HepG2 (cell line): ENCODE measurements at regions not wholly inside any gene's neighbourhood (a gene's known extent, or its start where the extent isn't known, plus 50 kb on each side); places are given as distances from the start of the nearest gene placed in this dataset.

ENCODE experiments used
- AKAP8 ChIP-seq: sonication (generic); formaldehyde crosslinking; IDR thresholded peaks from 2 replicates; pipeline ENCODE4 v1.5.1; 2020; ENCODE audit warnings: mild to moderate bottlenecking, missing genetic modification reagents
- EEA1 ChIP-seq: sonication (generic); formaldehyde crosslinking; IDR thresholded peaks from 2 replicates; pipeline ENCODE4 v1.5.1; 2020; ENCODE audit warnings: mild to moderate bottlenecking, missing genetic modification reagents, borderline replicate concordance
- FUBP1 ChIP-seq: sonication (generic); formaldehyde crosslinking; IDR thresholded peaks from 2 replicates; pipeline ENCODE4 v1.5.1; 2020; ENCODE audit warnings: missing genetic modification reagents, mild to moderate bottlenecking, borderline replicate concordance
- HMG20B ChIP-seq: conservative IDR thresholded peaks from 2 replicates; pipeline ENCODE4 v1.6.1; 2016; ENCODE audit warnings: missing genetic modification reagents, missing compliant biosample characterization
- HOXD1 ChIP-seq: sonication (generic); formaldehyde crosslinking; IDR thresholded peaks from 2 replicates; pipeline ENCODE4 v1.5.0; 2020; ENCODE audit warnings: missing genetic modification reagents
- JUNB ChIP-seq: sonication (generic); formaldehyde crosslinking; IDR thresholded peaks from 2 replicates; pipeline ENCODE4 v1.8.0; 2022; ENCODE audit warnings: missing genetic modification reagents, mild to moderate bottlenecking, borderline replicate concordance
- KLF6 ChIP-seq: IDR thresholded peaks from 2 replicates; pipeline ENCODE4 v1.8.0; 2016; ENCODE audit warnings: missing biosample characterization, missing genetic modification reagents
- PLRG1 ChIP-seq: fragments of 450-650 bp; conservative IDR thresholded peaks from 2 replicates; pipeline ENCODE4 v1.6.1; 2016
- RBFOX2 ChIP-seq: fragments of 200-400 bp; formaldehyde crosslinking; IDR thresholded peaks from 2 replicates; pipeline ENCODE4 v1.6.1; 2017; ENCODE audit warnings: low read depth, mild to moderate bottlenecking, low read length
- SALL1 ChIP-seq: sonication (generic); formaldehyde crosslinking; IDR thresholded peaks from 2 replicates; pipeline ENCODE4 v1.8.0; 2022; ENCODE audit warnings: mild to moderate bottlenecking, missing genetic modification reagents
- SMAD1 ChIP-seq: sonication (generic); formaldehyde crosslinking; IDR thresholded peaks from 2 replicates; pipeline ENCODE4 v1.4.0; 2020; ENCODE audit warnings: missing genetic modification reagents, low read depth, mild to moderate bottlenecking, borderline replicate concordance
- ZKSCAN8 ChIP-seq: IDR thresholded peaks from 2 replicates; pipeline ENCODE4 v1.6.1; 2016; ENCODE audit warnings: borderline replicate concordance, missing genetic modification reagents, missing compliant biosample characterization
- ZNF276 ChIP-seq: sonication (generic); formaldehyde crosslinking; IDR thresholded peaks from 2 replicates; pipeline ENCODE4 v1.4.0; 2020; ENCODE audit warnings: mild to moderate bottlenecking, low read depth, missing genetic modification reagents
- ZNF34 ChIP-seq: sonication (generic); formaldehyde crosslinking; IDR thresholded peaks from 2 replicates; pipeline ENCODE4 v1.4.0; 2020; ENCODE audit warnings: mild to moderate bottlenecking, missing genetic modification reagents, borderline replicate concordance
- ZNF569 ChIP-seq: sonication (generic); formaldehyde crosslinking; IDR thresholded peaks from 2 replicates; pipeline ENCODE4 v1.5.0; 2020; ENCODE audit warnings: mild to moderate bottlenecking, missing genetic modification reagents, moderate library complexity, borderline replicate concordance
- ZNF598 ChIP-seq: sonication (generic); formaldehyde crosslinking; IDR thresholded peaks from 2 replicates; pipeline ENCODE4 v1.5.1; 2020; ENCODE audit warnings: mild to moderate bottlenecking, missing genetic modification reagents, borderline replicate concordance
- TF ChIP-seq, protein P1 (sequence below): sonication (generic); formaldehyde crosslinking; IDR thresholded peaks from 2 replicates; pipeline ENCODE4 v1.4.0; 2020; ENCODE audit warnings: missing genetic modification reagents
- TF ChIP-seq, protein P2 (sequence below): sonication (generic); formaldehyde crosslinking; IDR thresholded peaks from 2 replicates; pipeline ENCODE4 v1.4.0; 2020; ENCODE audit warnings: mild to moderate bottlenecking, missing genetic modification reagents

- no peak for TF ChIP-seq ZNF598 (CRISPR knock-in tag)
- peak; percentile 35; the same call in 1 of the 2 replicates for TF ChIP-seq ZKSCAN8
- TF ChIP-seq HMG20B (CRISPR knock-in tag), result peak; percentile 75; the same call in 1 of the 2 replicates
- no peak for TF ChIP-seq JUNB
- no peak for TF ChIP-seq RBFOX2
- TF ChIP-seq ZNF276 (CRISPR knock-in tag), result no peak
- TF ChIP-seq ZNF34 (CRISPR knock-in tag), result no peak
- no peak for TF ChIP-seq ZNF569 (CRISPR knock-in tag)
- peak; percentile 94 for TF ChIP-seq SALL1 (CRISPR knock-in tag)
- TF ChIP-seq HOXD1 (CRISPR knock-in tag), result no peak
- TF ChIP-seq SMAD1, result no peak
- TF ChIP-seq, protein P1, sequence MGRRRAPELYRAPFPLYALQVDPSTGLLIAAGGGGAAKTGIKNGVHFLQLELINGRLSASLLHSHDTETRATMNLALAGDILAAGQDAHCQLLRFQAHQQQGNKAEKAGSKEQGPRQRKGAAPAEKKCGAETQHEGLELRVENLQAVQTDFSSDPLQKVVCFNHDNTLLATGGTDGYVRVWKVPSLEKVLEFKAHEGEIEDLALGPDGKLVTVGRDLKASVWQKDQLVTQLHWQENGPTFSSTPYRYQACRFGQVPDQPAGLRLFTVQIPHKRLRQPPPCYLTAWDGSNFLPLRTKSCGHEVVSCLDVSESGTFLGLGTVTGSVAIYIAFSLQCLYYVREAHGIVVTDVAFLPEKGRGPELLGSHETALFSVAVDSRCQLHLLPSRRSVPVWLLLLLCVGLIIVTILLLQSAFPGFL (CRISPR knock-in tag), result no peak
- TF ChIP-seq, protein P2, sequence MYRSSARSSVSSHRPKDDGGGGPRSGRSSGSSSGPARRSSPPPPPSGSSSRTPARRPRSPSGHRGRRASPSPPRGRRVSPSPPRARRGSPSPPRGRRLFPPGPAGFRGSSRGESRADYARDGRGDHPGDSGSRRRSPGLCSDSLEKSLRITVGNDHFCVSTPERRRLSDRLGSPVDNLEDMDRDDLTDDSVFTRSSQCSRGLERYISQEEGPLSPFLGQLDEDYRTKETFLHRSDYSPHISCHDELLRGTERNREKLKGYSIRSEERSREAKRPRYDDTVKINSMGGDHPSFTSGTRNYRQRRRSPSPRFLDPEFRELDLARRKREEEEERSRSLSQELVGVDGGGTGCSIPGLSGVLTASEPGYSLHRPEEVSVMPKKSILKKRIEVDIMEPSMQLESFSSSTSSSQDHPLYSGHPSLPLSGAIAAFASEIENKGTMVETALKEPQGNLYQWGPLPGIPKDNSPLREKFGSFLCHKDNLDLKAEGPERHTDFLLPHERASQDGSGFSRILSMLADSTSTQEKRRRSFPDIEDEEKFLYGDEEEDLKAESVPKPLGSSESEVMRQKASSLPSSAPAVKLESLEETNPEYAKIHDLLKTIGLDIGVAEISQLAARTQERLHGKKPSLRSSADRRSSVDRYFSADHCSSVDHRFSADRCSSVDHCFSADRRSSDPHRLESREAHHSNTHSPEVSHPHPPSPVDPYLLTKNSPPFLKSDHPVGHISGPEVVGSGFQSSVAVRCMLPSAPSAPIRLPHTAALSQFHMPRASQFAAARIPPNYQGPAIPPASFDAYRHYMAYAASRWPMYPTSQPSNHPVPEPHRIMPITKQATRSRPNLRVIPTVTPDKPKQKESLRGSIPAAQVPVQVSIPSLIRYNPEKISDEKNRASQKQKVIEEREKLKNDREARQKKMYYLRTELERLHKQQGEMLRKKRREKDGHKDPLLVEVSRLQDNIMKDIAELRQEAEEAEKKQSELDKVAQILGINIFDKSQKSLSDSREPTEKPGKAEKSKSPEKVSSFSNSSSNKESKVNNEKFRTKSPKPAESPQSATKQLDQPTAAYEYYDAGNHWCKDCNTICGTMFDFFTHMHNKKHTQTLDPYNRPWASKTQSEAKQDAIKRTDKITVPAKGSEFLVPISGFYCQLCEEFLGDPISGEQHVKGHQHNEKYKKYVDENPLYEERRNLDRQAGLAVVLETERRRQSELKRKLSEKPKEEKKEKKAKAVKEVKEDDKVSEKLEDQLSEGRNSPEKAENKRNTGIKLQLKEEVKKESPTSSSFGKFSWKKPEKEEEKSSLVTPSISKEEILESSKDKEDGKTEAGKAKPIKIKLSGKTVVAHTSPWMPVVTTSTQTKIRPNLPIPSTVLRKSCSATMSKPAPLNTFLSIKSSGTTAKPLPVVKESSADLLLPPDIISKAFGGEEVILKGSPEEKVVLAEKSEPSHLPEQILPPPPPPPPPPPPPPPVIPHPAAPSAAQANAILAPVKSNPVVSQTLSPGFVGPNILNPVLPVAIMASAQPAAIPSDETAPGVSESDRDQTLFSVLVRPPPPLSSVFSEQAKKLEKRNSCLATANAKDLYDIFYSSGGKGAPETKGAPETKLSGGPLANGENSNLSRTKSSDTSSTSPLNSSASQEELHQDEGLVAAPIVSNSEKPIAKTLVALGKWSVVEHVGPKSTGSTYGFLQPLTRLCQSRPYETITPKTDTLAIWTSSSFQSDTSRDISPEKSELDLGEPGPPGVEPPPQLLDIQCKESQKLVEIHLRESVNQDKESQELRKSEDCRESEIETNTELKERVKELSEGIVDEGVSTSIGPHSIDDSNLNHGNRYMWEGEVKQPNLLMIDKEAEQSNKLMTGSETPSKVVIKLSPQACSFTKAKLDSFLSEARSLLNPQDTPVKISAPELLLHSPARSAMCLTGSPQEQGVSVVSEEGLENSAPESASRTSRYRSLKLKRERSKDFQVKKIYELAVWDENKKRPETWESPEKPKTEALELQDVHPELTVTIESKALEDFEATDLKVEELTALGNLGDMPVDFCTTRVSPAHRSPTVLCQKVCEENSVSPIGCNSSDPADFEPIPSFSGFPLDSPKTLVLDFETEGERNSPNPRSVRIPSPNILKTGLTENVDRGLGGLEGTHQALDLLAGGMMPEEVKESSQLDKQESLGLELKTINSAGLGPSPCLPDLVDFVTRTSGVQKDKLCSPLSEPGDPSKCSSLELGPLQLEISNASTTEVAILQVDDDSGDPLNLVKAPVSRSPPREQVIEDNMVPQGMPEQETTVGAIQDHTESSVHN (CRISPR knock-in tag), result no peak
- no peak for TF ChIP-seq AKAP8 (CRISPR knock-in tag)
- no peak for TF ChIP-seq PLRG1
- no peak for TF ChIP-seq KLF6 (CRISPR knock-in tag)
- no peak for TF ChIP-seq FUBP1 (CRISPR knock-in tag)
- no peak for TF ChIP-seq EEA1
These were observed 325.2 kb downstream of the WDR72 start (continued) for GRCh38 chr15:53434174-53434678.
